Fibroblast of lung (primary cell): ENCODE measurements at regions not wholly inside any gene's neighbourhood (a gene's known extent, or its start where the extent isn't known, plus 50 kb on each side); places are given as distances from the start of the nearest gene placed in this dataset.

ENCODE experiments used
- DNase-seq, 2 donors: peaks; one replicate each; pipeline versions ENCODE4 v3.0.0 to v3.0.0-alpha.2; 2010; ENCODE audit warnings: low read depth in 2 of 2
- H2AFZ ChIP-seq: 2 replicates; pipeline ENCODE4 v1.5.1; 2012; ENCODE audit warnings: low read length, control low read depth, inconsistent platforms
- H3K27ac ChIP-seq: 2 replicates; pipeline ENCODE4 v1.5.1; 2011; ENCODE audit warnings: low read length, control low read depth; ENCODE audit not compliant: insufficient read depth
- H3K27me3 ChIP-seq: 2 replicates; pipeline ENCODE4 v1.5.1; 2011; ENCODE audit warnings: mild to moderate bottlenecking, low read length; ENCODE audit not compliant: control insufficient read depth, insufficient read depth
- H3K36me3 ChIP-seq: 2 replicates; pipeline ENCODE4 v1.5.1; 2011; ENCODE audit warnings: low read length; ENCODE audit not compliant: control insufficient read depth, insufficient read depth
- H3K4me1 ChIP-seq: 2 replicates; pipeline ENCODE4 v1.5.1; 2011; ENCODE audit warnings: low read length; ENCODE audit not compliant: control insufficient read depth, insufficient read depth; ENCODE audit errors: extremely low read depth
- H3K4me2 ChIP-seq: 2 replicates; pipeline ENCODE4 v1.5.1; 2011; ENCODE audit warnings: low read length, control low read depth; ENCODE audit not compliant: insufficient read depth; ENCODE audit errors: extremely low read depth
- H3K4me3 ChIP-seq, 4 experiments: fragments of 200-600 bp in 1 of 4; sonication (generic) in 1 of 4; replicated peaks in 1 of 4; 2 replicates each; pipeline ENCODE4 v1.5.1; 2011 to 2016; ENCODE audit warnings: low read length in 4 of 4, low read depth in 3 of 4, mild to moderate bottlenecking in 3 of 4, control low read depth in 2 of 4, inconsistent platforms in 1 of 4, mixed read lengths in 1 of 4; ENCODE audit not compliant: insufficient read depth in 1 of 4; ENCODE audit errors: control extremely low read depth in 1 of 4
- H3K79me2 ChIP-seq: 2 replicates; pipeline ENCODE4 v1.5.1; 2012; ENCODE audit warnings: mild to moderate bottlenecking, low read length, inconsistent platforms; ENCODE audit not compliant: control insufficient read depth, insufficient read depth
- H3K9ac ChIP-seq: 2 replicates; pipeline ENCODE4 v1.5.1; 2011; ENCODE audit warnings: mild to moderate bottlenecking, low read length, control low read depth; ENCODE audit not compliant: insufficient read depth
- H3K9me3 ChIP-seq: 2 replicates; pipeline ENCODE4 v1.5.1; 2012; ENCODE audit warnings: low read depth, low read length; ENCODE audit not compliant: control insufficient read depth, insufficient read depth
- H4K20me1 ChIP-seq: 2 replicates; pipeline ENCODE4 v1.5.1; 2011; ENCODE audit warnings: low read length; ENCODE audit not compliant: control insufficient read depth, insufficient read depth; ENCODE audit errors: extremely low read depth
- EZH2 ChIP-seq: IDR thresholded peaks from 2 replicates; pipeline ENCODE4 v1.5.1; 2012; ENCODE audit warnings: low read length, control low read depth, mild to moderate bottlenecking; ENCODE audit errors: missing control alignments
- TF ChIP-seq, protein P1 (sequence below), 2 donors: IDR thresholded peaks in 1 of 2; conservative IDR thresholded peaks in 1 of 2; 1 replicate in 1 of 2; 2 replicates in 1 of 2; pipeline ENCODE4 v1.5.1; 2011 to 2012; ENCODE audit warnings: low read length in 2 of 2, control low read depth in 1 of 2, inconsistent platforms in 1 of 2, low read depth in 1 of 2, mild to moderate bottlenecking in 1 of 2

DNA sequence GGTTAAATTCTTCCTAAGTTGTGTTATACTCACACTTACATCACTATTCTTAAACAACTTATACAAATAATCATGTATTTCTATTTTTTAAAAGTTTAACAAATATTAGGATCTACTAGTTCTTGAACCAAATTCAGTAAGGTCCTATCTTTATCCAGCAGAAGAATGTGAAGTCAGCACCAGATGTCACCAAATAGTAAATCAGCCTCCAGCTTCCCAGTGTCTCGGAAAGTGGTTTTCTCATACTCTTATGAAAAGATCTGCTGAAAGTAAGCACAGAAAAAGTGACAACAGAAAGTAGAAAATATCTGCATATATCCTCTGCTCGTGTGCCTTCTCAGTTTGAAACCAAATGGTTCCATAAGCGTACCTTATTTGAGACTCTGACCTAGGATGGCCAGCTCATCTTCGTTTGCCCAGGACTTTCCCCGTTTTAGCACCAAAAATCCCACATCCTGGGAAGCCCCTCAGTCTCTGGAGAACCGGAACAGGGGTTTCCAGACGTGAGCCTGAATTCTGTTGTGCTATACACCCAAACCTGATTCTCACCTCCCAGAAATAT, 98.0 kb upstream of the DCLK2 start:
- Histone ChIP-seq H4K20me1 (no peaks in the 10 kb centered on the region), H3K79me2 (no peaks in the 10 kb centered on the region), H3K9ac (no peak overlapping the region), H3K4me2 (no peak overlapping the region), H3K9me3 (no peaks in the 10 kb centered on the region), H3K36me3 (no peaks in the 10 kb centered on the region), H3K4me3 (no peak overlapping the region), H3K27me3 (no peaks in the 10 kb centered on the region), H3K27ac (no peak overlapping the region), H3K4me1 (no peaks in the 10 kb centered on the region), H2AFZ (no peak overlapping the region)
- DNase-seq = no peak
- TF ChIP-seq, protein P1, sequence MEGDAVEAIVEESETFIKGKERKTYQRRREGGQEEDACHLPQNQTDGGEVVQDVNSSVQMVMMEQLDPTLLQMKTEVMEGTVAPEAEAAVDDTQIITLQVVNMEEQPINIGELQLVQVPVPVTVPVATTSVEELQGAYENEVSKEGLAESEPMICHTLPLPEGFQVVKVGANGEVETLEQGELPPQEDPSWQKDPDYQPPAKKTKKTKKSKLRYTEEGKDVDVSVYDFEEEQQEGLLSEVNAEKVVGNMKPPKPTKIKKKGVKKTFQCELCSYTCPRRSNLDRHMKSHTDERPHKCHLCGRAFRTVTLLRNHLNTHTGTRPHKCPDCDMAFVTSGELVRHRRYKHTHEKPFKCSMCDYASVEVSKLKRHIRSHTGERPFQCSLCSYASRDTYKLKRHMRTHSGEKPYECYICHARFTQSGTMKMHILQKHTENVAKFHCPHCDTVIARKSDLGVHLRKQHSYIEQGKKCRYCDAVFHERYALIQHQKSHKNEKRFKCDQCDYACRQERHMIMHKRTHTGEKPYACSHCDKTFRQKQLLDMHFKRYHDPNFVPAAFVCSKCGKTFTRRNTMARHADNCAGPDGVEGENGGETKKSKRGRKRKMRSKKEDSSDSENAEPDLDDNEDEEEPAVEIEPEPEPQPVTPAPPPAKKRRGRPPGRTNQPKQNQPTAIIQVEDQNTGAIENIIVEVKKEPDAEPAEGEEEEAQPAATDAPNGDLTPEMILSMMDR (conservative IDR thresholded peaks at IDR 0.05 in 1 of 2, IDR thresholded peaks at IDR 0.05 in 1 of 2; ENCODE audit: low read depth in 1 of 2, low read length in 2 of 2) = no peak
- no peak for TF ChIP-seq EZH2

DNA sequence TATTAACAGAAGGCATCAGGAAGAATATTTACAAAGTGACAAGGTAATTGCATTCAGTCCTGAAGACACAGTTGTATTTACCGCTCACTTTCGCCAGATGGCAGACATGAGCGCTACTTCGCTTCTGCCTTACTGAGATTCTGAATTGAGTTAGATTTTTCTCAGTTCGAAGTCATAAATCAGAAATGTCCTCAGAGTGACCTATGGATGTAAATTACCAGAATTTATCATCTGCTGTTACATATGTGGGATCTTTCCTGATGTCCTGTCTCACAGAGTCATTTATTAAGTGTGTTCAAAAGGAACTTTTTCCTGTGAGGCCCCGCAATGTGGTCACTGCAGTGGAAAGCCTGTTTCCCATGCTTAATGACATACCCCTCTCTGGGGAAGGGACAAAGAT, 97.3 kb upstream of the DCLK2 start:
- Histone ChIP-seq H3K4me2 (no peak overlapping the region), H3K36me3 (no peaks in the 10 kb centered on the region), H3K4me3 (no peak overlapping the region), H3K9me3 (no peaks in the 10 kb centered on the region), H3K27ac (no peak overlapping the region), H2AFZ (no peak overlapping the region), H3K4me1 (no peaks in the 10 kb centered on the region), H4K20me1 (no peaks in the 10 kb centered on the region), H3K9ac (no peak overlapping the region), H3K79me2 (no peaks in the 10 kb centered on the region), H3K27me3 (no peaks in the 10 kb centered on the region)
- TF ChIP-seq EZH2 = no peak
- TF ChIP-seq, protein P1 (conservative IDR thresholded peaks at IDR 0.05 in 1 of 2, IDR thresholded peaks at IDR 0.05 in 1 of 2; ENCODE audit: low read depth in 1 of 2, low read length in 2 of 2) = peak; percentile 83 to 87
- peak; percentile 46 to 62 for DNase-seq

DNA sequence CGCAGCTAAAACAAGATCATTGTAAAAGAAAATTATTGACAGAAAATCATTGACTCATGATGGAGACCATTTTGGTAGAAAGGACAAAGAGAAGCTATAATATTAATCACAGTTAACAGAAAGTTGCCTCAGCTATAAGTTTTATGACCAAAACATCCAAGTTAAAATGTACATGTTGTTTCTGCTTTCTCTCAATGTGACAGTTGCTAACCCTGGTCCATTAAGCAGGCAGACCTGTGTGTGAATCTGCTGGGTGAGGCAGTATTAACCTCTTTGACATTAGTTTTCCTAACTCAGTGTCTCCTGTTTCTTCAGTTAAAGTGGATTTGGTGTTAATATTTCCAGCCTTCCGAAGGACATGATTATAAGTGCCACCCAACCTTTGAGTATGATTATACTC, 94.8 kb upstream of the DCLK2 start:
- H4K20me1 ChIP-seq = no peaks in the 10 kb centered on the region
- no peak for DNase-seq
- no peaks in the 10 kb centered on the region for H3K9me3 ChIP-seq
- TF ChIP-seq, protein P1 (conservative IDR thresholded peaks at IDR 0.05 in 1 of 2, IDR thresholded peaks at IDR 0.05 in 1 of 2; ENCODE audit: low read depth in 1 of 2, low read length in 2 of 2) = no peak
- no peak for TF ChIP-seq EZH2
- H3K36me3 ChIP-seq = no peaks in the 10 kb centered on the region
- no peak overlapping the region for H3K27ac ChIP-seq
- H3K27me3 ChIP-seq = no peaks in the 10 kb centered on the region
- no peaks in the 10 kb centered on the region for H3K79me2 ChIP-seq
- H3K9ac ChIP-seq = no peak overlapping the region
- H3K4me1 ChIP-seq = no peaks in the 10 kb centered on the region
- no peak overlapping the region for H3K4me2 ChIP-seq
- H2AFZ ChIP-seq = no peak overlapping the region
- H3K4me3 ChIP-seq = no peak overlapping the region
